Hematopoietic multipotent progenitor cell treated with erythropoietin and hydrocortisone succinate and interleukin-3 and kit ligand, for 17 days (in vitro differentiated cells): ENCODE measurements at regions not wholly inside any gene's neighbourhood (a gene's known extent, or its start where the extent isn't known, plus 50 kb on each side); places are given as distances from the start of the nearest gene placed in this dataset.
"Not testable (repeated sequence)": the region's sequence is repeated elsewhere in the genome, so short reads cannot be mapped to it uniquely, and the experiment has no call there.

Experiments
- DNase-seq: peaks from one replicate; pipeline ENCODE4 v3.0.0-alpha.2; 2015; ENCODE audit warnings: low spot score

- no peak for DNase-seq
Observed at GRCh38 chr9:19936598-19936997, 147.8 kb upstream of the SLC24A2 start.

GRCh38 chr9:19935422-19935821 is 146.6 kb upstream of the SLC24A2 start:
- DNase-seq, result no peak

GRCh38 chr9:19934301-19934871 is 145.5 kb upstream of the SLC24A2 start:
- DNase-seq, result no peak

GRCh38 chr9:19931098-19931890 is 142.5 kb upstream of the SLC24A2 start:
- no peak for DNase-seq

GRCh38 chr9:19927560-19927959 is 138.7 kb upstream of the SLC24A2 start:
- no peak for DNase-seq

- DNase-seq, result no peak
Observed at GRCh38 chr9:19926774-19927173, 137.9 kb upstream of the SLC24A2 start.

- peak; percentile 73 for DNase-seq
Observed at GRCh38 chr9:19925674-19926503, 137.1 kb upstream of the SLC24A2 start.

GRCh38 chr9:19924080-19924479 is 135.2 kb upstream of the SLC24A2 start:
- no peak for DNase-seq

- DNase-seq, result no peak
Observed at GRCh38 chr9:19922476-19923118, 133.8 kb upstream of the SLC24A2 start.

GRCh38 chr9:19920401-19920800 is 131.6 kb upstream of the SLC24A2 start:
- DNase-seq, result no peak

- DNase-seq, result no peak
Observed at GRCh38 chr9:19918630-19919029, 129.8 kb upstream of the SLC24A2 start.

GRCh38 chr9:19914044-19914443 is 125.2 kb upstream of the SLC24A2 start:
- DNase-seq, result no peak

GRCh38 chr9:19913151-19913550 is 124.3 kb upstream of the SLC24A2 start:
- DNase-seq, result no peak

- DNase-seq, result no peak
Observed at GRCh38 chr9:19903076-19903475, 114.2 kb upstream of the SLC24A2 start.

- DNase-seq, result no peak
Observed at GRCh38 chr9:19901586-19901985, 112.7 kb upstream of the SLC24A2 start.

- DNase-seq, result no peak
Observed at GRCh38 chr9:19896161-19896560, 107.3 kb upstream of the SLC24A2 start.

- not testable (repeated sequence) for DNase-seq
Observed at GRCh38 chr9:19895578-19895977, 106.7 kb upstream of the SLC24A2 start.

GRCh38 chr9:19895006-19895405 is 106.2 kb upstream of the SLC24A2 start:
- DNase-seq, result no peak

- no peak for DNase-seq
Observed at GRCh38 chr9:19885608-19886007, 96.8 kb upstream of the SLC24A2 start.

GRCh38 chr9:19879062-19879461 is 90.2 kb upstream of the SLC24A2 start:
- no peak for DNase-seq

- no peak for DNase-seq
Observed at GRCh38 chr9:19876569-19877316, 87.9 kb upstream of the SLC24A2 start.
